Epithelial cell of proximal tubule (primary cell): ENCODE measurements at regions not wholly inside any gene's neighbourhood (a gene's known extent, or its start where the extent isn't known, plus 50 kb on each side); places are given as distances from the start of the nearest gene placed in this dataset.

Experiments used
- DNase-seq: peaks from one replicate; pipeline ENCODE4 v3.0.0-alpha.2; 2011; ENCODE audit warnings: low read depth
- H3K4me3 ChIP-seq: 2 replicates; pipeline ENCODE4 v1.5.1; 2011; ENCODE audit warnings: low read depth, mild to moderate bottlenecking, low read length
- CTCF ChIP-seq: conservative IDR thresholded peaks from 2 replicates; pipeline ENCODE4 v1.5.1; 2012; ENCODE audit warnings: low read depth, mild to moderate bottlenecking, low read length

GRCh38 chr13:70938462-70938861, 830.2 kb upstream of the KLHL1 start:
- H3K4me3 ChIP-seq = no peak overlapping the region
- DNase-seq = no peak
- TF ChIP-seq CTCF = no peak

- no peak overlapping the region for H3K4me3 ChIP-seq
- TF ChIP-seq CTCF = no peak
- no peak for DNase-seq
Measured at GRCh38 chr13:70932511-70932910, 824.3 kb upstream of the KLHL1 start.

- TF ChIP-seq CTCF = no peak
- no peak for DNase-seq
- no peak overlapping the region for H3K4me3 ChIP-seq
Measured at GRCh38 chr13:70923863-70924752, 815.9 kb upstream of the KLHL1 start.

GRCh38 chr13:70911286-70911685, 803.0 kb upstream of the KLHL1 start:
- DNase-seq = no peak
- no peak overlapping the region for H3K4me3 ChIP-seq
- no peak for TF ChIP-seq CTCF

GRCh38 chr13:70908795-70909194, 800.5 kb upstream of the KLHL1 start:
- no peak for DNase-seq
- H3K4me3 ChIP-seq = no peak overlapping the region
- TF ChIP-seq CTCF = no peak

- TF ChIP-seq CTCF = no peak
- DNase-seq = no peak
- no peak overlapping the region for H3K4me3 ChIP-seq
Measured at GRCh38 chr13:70905035-70905434, 796.8 kb upstream of the KLHL1 start.

GRCh38 chr13:70896136-70896535, 787.9 kb upstream of the KLHL1 start:
- H3K4me3 ChIP-seq = no peak overlapping the region
- no peak for DNase-seq
- TF ChIP-seq CTCF = no peak
